Testis (tissue), 2 donors: ENCODE measurements at regions not wholly inside any gene's neighbourhood (a gene's known extent, or its start where the extent isn't known, plus 50 kb on each side); places are given as distances from the start of the nearest gene placed in this dataset.

ENCODE experiments used
- POLR2A ChIP-seq: fragments of 450-650 bp; IDR thresholded peaks from one replicate; pipeline ENCODE4 v1.6.1; 2017; ENCODE audit warnings: antibody characterized with exemption, mild to moderate bottlenecking, moderate library complexity
- TF ChIP-seq, protein P1 (sequence below), 3 experiments: fragments of 450-650 bp in 2 of 3; fragments of 200-600 bp in 1 of 3; sonication (generic) in 1 of 3; IDR thresholded peaks; one replicate each; pipeline ENCODE4 v1.5.1; 2016 to 2019; ENCODE audit warnings: antibody characterized with exemption in 3 of 3, mild to moderate bottlenecking in 2 of 3, moderate library complexity in 1 of 3

DNA sequence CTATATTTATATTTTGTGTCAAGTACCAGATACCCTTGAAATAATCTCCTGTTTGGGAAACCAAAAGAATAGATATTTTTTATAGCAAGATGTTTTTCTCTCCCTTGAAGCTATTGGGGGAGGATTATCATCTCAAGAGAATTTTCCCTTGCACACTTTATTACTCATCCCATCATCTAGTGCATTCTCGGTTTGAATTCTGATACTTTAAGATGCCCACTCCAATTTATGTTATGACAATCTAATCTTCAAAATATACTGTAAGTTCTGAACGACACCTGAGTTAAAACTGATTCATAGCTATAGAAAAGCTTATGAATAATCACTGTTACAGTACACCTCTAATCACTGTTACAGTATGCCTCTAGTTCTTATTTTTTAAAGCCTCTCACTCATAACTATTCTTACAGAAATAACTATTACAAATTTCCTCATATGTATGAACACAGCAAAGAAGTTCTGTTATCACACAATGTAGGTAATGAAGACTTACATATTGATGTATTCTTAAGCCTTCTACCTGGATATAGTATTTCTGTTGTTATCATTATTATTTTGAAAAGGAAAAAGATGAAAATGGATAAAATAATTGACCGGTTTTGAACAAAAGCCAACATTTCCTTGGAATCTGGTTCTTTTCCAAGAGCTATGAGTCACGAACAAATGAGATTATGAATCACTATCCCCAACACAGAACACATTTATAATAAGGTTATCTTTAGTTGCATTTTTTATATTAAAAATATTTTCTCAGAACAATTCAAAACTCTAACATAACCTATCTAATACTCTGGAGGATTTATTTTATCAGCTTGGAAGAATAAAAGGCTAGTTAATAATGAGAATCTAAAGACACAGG is 72.3 kb upstream of the FAM13C start:
- TF ChIP-seq, protein P1, sequence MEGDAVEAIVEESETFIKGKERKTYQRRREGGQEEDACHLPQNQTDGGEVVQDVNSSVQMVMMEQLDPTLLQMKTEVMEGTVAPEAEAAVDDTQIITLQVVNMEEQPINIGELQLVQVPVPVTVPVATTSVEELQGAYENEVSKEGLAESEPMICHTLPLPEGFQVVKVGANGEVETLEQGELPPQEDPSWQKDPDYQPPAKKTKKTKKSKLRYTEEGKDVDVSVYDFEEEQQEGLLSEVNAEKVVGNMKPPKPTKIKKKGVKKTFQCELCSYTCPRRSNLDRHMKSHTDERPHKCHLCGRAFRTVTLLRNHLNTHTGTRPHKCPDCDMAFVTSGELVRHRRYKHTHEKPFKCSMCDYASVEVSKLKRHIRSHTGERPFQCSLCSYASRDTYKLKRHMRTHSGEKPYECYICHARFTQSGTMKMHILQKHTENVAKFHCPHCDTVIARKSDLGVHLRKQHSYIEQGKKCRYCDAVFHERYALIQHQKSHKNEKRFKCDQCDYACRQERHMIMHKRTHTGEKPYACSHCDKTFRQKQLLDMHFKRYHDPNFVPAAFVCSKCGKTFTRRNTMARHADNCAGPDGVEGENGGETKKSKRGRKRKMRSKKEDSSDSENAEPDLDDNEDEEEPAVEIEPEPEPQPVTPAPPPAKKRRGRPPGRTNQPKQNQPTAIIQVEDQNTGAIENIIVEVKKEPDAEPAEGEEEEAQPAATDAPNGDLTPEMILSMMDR (IDR thresholded peaks at IDR 0.05) = no peak
- no peak for TF ChIP-seq POLR2A
